ENCODE measurements at regions not wholly inside any gene's neighbourhood (a gene's known extent, or its start where the extent isn't known, plus 50 kb on each side); places are given as distances from the start of the nearest gene placed in this dataset.

DNA sequence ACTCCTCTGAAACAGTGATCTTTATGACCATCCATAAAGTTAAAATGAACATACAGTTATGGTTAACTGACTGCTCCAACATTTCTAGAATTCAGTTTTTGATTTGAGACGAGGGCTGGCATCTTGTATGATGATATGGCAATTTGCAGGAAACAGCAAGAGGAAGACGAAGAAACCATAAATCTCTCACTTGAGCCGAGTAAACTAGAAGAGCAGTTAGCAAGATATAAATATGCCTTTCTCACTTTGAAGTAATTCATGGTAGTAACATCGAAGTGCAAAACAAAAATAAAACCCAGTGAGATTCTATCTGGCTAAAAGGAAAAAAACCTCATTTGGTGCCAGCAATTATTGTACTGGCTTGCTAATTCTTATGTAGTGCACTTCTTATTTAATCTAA is 139.0 kb upstream of the SPRY1 start:
- Histone ChIP-seq H3K4me1 (peaks cover 24 to 35% (median 33%) of the 10 kb centered on the region in 4 donors), H3K27ac (replicated peaks in 1 of 4) (no peak overlapping the region), H3K4me3 (no peak overlapping the region), H3K9me3 (no peaks in the 10 kb centered on the region), H3K36me3 (no peaks in the 10 kb centered on the region), H3K27me3 (no peaks in the 10 kb centered on the region)
- TF ChIP-seq POLR2AphosphoS5 (IDR thresholded peaks at IDR 0.05) (no peak), POLR2A (IDR thresholded peaks at IDR 0.05; ENCODE audit: low read depth) (no peak)
- 48% methylated on average over 4 of the region's 4 CpGs for WGBS
- no peak for DNase-seq (ENCODE audit: extremely low spot score)
- intact Hi-C loops (cut with DNase I), result no loop called here

GRCh38 chr4:123259676-123260646 is 136.6 kb upstream of the SPRY1 start:
- Histone ChIP-seq H3K36me3 (no peaks in the 10 kb centered on the region), H3K9me3 (no peaks in the 10 kb centered on the region), H3K27me3 (no peaks in the 10 kb centered on the region), H3K4me3 (no peak overlapping the region), H3K27ac (replicated peaks in 1 of 4) (peak overlapping the region in 2 of 4 donors; percentile 51 to 64), H3K4me1 (peaks cover 24 to 35% (median 33%) of the 10 kb centered on the region in 4 donors)
- 27% methylated on average over 2 of the region's 2 CpGs for WGBS
- TF ChIP-seq EP300 (IDR thresholded peaks at IDR 0.05), result no peak
- TF ChIP-seq POLR2AphosphoS5 (IDR thresholded peaks at IDR 0.05), result no peak
- TF ChIP-seq, protein P1, sequence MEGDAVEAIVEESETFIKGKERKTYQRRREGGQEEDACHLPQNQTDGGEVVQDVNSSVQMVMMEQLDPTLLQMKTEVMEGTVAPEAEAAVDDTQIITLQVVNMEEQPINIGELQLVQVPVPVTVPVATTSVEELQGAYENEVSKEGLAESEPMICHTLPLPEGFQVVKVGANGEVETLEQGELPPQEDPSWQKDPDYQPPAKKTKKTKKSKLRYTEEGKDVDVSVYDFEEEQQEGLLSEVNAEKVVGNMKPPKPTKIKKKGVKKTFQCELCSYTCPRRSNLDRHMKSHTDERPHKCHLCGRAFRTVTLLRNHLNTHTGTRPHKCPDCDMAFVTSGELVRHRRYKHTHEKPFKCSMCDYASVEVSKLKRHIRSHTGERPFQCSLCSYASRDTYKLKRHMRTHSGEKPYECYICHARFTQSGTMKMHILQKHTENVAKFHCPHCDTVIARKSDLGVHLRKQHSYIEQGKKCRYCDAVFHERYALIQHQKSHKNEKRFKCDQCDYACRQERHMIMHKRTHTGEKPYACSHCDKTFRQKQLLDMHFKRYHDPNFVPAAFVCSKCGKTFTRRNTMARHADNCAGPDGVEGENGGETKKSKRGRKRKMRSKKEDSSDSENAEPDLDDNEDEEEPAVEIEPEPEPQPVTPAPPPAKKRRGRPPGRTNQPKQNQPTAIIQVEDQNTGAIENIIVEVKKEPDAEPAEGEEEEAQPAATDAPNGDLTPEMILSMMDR (IDR thresholded peaks at IDR 0.05), result no peak
- no peak for TF ChIP-seq POLR2A (IDR thresholded peaks at IDR 0.05; ENCODE audit: low read depth)
- intact Hi-C loops (cut with DNase I), result no loop called here
- no peak for DNase-seq (ENCODE audit: extremely low spot score)

DNA sequence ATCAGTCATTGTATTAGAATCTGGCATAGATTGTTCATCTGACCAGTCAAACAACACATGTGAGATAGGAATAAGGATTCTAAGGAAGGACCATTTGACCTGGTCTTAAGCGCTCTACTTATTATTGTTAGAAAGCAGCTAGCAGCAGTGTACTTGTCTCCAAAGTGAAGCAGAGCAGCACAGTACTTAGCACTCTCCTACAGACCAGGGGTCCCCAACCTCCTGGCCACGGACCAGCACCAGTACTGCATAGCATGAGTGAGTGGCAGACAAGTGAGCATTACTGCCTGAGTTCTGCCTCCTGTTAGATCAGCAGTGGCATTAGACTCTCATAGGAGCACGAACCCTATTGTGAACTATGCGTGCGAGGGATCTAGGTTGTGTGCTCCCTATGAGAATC is 135.9 kb upstream of the SPRY1 start:
- TF ChIP-seq EP300 (IDR thresholded peaks at IDR 0.05), result no peak
- TF ChIP-seq, protein P1 (IDR thresholded peaks at IDR 0.05), result no peak
- TF ChIP-seq POLR2A (IDR thresholded peaks at IDR 0.05; ENCODE audit: low read depth), result no peak
- TF ChIP-seq POLR2AphosphoS5 (IDR thresholded peaks at IDR 0.05), result no peak
- Histone ChIP-seq H3K27ac (replicated peaks in 1 of 4) (peak overlapping the region in 2 of 4 donors; percentile 51 to 64), H3K4me1 (peaks cover 24 to 35% (median 33%) of the 10 kb centered on the region in 4 donors), H3K27me3 (no peaks in the 10 kb centered on the region), H3K4me3 (no peak overlapping the region), H3K9me3 (no peaks in the 10 kb centered on the region), H3K36me3 (no peaks in the 10 kb centered on the region)
- intact Hi-C loops (cut with DNase I), result no loop called here
- DNase-seq (ENCODE audit: extremely low spot score), result no peak
- 77% methylated on average over 2 of the region's 5 CpGs for WGBS

- Histone ChIP-seq H3K4me3 (no peak overlapping the region), H3K36me3 (no peaks in the 10 kb centered on the region), H3K27me3 (no peaks in the 10 kb centered on the region), H3K4me1 (peaks cover 24 to 35% (median 33%) of the 10 kb centered on the region in 4 donors), H3K9me3 (no peaks in the 10 kb centered on the region), H3K27ac (replicated peaks in 1 of 4) (no peak overlapping the region)
- intact Hi-C loops (cut with DNase I), result no loop called here
- TF ChIP-seq EP300 (IDR thresholded peaks at IDR 0.05) (no peak), POLR2A (IDR thresholded peaks at IDR 0.05; ENCODE audit: low read depth) (no peak), POLR2AphosphoS5 (IDR thresholded peaks at IDR 0.05) (no peak)
- TF ChIP-seq, protein P1 (IDR thresholded peaks at IDR 0.05), result no peak
- no peak for DNase-seq (ENCODE audit: extremely low spot score)
- 96% methylated on average over 3 of the region's 3 CpGs for WGBS
These were observed 134.5 kb upstream of the SPRY1 start for GRCh38 chr4:123262080-123262479.

DNA sequence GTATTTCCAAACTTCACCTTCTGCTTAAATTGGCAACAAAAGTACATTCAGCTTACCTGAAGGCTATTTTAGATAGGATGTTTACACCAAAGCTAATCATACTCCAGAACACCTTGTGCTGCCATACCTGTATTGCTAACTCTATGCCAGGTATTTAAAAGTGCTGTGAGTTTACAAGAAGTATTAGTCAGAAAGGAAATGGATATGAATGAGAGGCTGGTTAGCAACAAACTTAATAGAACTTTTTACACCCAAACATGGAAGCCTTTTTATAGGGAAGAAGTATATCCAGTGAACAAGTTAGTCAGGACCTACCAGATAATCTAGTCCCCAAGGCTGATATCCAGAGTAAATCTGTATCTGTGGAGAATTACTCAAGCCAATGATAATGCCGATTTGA is 131.2 kb upstream of the SPRY1 start:
- Histone ChIP-seq H3K4me1 (peaks cover 4 to 6% (median 5%) of the 10 kb centered on the region in 4 donors), H3K36me3 (no peaks in the 10 kb centered on the region), H3K9me3 (no peaks in the 10 kb centered on the region), H3K27ac (replicated peaks in 1 of 4) (no peak overlapping the region), H3K27me3 (no peaks in the 10 kb centered on the region), H3K4me3 (no peak overlapping the region)
- 100% methylated on average over 1 of the region's 1 CpG for WGBS
- intact Hi-C loops (cut with DNase I), result no loop called here
- DNase-seq (ENCODE audit: extremely low spot score), result no peak
- TF ChIP-seq POLR2A (IDR thresholded peaks at IDR 0.05; ENCODE audit: low read depth), result no peak
- TF ChIP-seq POLR2AphosphoS5 (IDR thresholded peaks at IDR 0.05), result no peak
- no peak for TF ChIP-seq EP300 (IDR thresholded peaks at IDR 0.05)
- TF ChIP-seq, protein P1 (IDR thresholded peaks at IDR 0.05), result no peak

All from esophagus muscularis mucosa (tissue), 4 donors.